ENCODE measurements at regions not wholly inside any gene's neighbourhood (a gene's known extent, or its start where the extent isn't known, plus 50 kb on each side); places are given as distances from the start of the nearest gene placed in this dataset.

DNA sequence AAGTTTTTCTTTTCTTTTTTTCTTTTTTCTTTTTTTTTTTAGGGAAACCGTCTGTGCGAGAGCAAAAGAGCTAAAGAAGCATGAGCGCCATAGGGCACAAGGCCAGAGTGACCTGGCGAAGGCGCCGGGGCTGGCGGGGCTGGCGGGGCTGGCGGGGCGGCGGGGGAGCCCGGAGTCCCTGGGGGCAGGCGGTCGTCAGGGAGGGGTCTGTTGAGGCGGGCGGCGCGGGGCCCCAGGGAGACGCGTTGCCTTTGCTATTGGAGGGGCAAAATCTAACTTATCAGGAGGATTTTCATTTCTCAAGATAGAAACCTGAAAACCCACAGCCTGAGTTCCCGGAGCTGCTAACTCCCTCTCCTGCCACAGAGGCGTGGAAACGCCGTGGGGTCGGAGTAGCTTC is 135.6 kb upstream of the SMAD1 start:
- DNase-seq (ENCODE audit: low spot score), result no peak

DNA sequence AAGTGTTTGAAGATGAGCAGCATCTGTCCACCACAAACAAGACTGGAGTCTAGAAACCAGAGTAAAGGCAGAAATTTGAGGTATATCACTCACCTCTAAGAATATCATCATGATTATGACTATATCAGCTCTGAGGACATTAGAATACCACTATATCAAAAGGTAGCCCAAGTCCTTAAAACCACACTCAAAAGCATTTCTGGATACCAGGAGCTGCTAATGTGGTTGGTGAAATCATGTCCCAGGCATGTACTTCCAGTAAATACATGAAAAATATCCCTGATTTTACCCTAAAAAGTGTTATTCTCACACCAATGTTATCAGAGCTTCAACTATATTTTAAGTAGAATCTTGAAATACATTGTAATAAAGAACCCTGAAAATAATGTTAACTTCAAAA is 136.3 kb upstream of the SMAD1 start:
- DNase-seq (ENCODE audit: low spot score), result no peak

DNA sequence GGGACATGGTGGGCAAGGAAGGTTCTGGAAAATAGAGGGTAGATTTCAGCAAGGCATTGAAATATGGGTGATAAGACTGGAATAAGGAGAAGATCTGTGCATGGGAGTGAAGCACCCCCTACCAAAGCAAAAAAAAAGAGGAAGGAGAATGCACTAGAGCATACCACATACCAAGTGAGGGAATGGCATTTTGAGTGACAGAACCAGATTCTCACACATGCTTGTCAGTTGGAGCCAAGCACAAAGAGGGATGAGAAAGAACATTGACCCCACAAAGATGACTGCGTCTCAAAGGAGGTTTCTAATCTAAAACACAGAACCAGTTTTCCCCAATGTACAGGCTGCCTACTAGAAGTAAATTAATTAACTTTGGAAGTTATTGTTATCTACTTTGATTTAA is 140.3 kb upstream of the SMAD1 start:
- DNase-seq (ENCODE audit: low spot score), result no peak

DNA sequence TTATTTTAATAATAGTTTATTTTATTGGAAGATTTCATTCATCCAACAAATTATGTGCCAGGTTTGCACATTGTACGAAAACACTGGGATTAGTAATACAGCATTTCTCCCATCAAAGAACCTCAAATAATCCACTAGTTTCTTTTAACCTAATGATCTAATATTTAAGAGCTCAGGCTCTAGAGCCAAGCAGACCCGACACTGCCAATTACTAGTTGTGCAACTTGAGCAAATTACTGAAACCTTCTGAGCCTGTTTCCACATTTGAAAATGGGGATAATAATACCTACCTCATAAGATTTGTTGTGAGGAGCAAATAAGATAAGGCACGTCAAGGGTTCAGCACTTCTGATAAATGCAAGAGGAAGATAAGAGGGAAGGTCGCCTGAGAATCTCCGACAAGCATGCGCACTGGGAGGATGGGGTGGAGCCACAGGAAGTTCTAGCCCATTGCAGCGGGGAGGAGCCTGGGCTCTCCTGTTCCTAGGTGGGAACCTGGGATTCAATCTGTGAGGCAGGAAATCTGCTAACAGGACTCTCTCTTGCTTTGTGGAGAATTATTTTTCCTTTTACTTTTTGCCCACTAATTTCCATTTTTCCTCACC is 141.5 kb upstream of the SMAD1 start:
- DNase-seq (ENCODE audit: low spot score), result no peak

DNA sequence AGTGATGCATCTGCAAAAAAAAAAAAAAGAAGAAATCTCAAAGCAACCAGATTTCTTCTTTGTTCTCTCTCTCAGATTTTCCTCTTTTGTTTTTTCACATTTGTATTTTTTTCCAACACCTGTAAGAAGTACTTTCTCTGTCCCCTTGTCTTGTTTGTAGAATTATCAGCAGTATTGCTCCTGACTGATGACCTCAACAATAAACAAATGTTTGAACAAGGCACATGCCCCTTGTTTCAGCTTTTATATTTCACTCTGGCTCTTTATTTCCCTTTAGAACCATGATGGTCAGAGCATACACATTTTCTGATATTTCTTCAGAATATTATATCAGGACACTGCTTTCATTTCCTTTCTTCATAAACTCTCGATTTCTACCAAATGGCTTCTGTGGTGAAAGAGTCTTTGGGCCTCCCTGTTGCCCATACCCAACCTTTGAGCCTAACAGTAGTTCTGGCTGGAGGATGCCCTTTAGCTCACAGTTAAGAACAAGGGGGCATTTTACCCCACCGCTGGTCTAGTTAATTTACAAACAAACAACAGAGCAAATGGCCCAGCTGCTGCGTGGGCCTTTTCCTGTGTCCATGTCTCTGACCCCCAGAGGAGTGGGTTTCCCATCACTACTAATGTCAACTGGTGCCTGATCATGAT is 142.5 kb upstream of the SMAD1 start:
- no peak for DNase-seq (ENCODE audit: low spot score)

DNA sequence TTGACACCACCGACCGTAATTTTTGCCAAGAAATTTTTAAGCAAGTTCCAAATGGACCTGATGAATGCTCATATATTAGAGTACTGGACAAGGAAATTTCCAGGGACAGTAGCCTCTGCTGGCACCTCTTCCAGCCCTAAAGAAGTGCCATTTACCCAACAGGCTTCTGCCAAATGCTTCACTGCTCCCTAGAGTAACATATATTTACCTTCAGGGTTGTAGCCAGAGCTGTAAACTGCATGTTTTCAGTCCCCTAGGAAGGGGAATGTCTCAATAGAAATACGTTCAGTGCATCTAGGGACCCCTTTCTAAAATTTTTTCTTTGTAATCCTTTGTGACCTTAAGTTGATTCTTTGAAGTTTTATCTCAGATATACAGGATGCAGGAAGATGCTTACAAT is 143.1 kb upstream of the SMAD1 start:
- DNase-seq (ENCODE audit: low spot score), result no peak

DNA sequence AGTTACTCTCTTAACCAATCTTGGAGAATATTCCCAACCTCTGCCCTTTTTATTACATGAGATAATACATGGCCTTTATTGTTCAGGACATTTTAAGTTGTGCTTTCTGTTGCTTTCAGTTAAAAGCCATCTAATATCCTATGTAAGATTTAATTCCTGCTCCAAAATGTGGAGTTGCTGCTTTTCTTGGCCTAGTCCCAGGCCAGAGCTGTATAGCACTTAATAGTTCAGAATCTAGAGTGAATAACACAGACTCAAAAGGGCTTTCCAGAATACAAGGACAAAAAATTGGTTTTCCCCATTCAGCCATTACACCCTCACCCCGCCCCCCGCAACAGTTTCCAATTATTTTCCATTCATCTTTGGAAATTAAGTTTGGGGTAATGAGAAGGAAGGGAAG is 144.3 kb upstream of the SMAD1 start:
- DNase-seq (ENCODE audit: low spot score), result no peak

DNA sequence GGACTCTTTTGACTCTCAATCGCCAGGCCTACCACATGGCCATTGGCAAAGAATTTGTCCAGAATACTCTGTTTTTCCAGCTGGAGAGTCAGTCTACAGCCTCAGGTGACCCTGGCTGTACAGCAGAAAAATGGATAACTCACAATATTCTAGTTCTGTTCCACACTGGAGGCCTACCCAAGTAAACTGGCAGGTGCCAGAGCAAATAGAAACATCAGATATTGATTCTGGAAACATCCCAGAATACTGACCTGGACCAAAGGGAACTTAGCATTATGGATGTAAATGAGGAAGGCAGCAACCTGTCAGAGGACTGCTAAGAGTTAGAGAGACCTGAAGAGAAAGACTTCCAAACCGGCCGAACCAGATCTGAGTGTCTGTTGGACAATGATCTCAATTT is 147.9 kb upstream of the SMAD1 start:
- no peak for DNase-seq (ENCODE audit: low spot score)

DNA sequence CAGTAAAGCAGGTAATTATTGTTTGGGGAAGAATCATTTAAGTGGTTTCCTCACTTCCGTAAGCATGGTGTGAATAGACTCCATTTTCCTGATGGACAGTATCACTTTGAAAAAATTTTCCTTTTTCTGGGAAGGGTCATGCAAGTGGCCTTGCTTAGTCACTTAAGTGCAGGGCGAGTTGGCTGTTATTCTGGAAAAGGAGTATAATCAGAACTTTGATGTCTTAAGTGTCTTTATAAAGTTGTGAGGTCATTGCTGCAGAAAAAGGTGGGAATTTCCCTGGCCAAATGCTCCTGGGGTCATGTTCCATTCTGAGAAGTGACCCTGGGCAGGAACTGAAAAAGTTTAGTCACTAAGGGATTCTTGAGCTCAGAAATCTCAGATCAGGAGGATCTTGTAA is 146.1 kb upstream of the OTUD4 start:
- no peak for DNase-seq (ENCODE audit: low spot score)

DNA sequence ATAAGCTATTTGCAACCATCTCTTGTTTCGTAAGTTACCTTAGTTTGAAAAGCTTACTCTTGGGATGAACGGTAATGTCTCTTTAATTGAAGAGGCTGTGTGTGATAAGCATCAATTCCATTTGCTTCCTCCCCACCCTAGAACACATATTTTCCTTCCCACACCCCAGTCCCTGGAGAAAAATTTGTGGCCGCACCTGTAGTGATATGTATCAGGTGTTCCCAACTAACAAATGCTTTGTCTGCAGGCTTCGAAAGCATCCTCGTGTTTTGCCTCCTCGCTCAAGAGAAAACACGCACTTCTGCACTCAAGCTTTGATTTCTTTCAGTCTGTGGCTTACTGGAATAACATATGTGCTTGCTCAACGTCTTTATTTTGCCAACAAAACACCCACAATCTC is 143.8 kb upstream of the OTUD4 start:
- no peak for DNase-seq (ENCODE audit: low spot score)

DNA sequence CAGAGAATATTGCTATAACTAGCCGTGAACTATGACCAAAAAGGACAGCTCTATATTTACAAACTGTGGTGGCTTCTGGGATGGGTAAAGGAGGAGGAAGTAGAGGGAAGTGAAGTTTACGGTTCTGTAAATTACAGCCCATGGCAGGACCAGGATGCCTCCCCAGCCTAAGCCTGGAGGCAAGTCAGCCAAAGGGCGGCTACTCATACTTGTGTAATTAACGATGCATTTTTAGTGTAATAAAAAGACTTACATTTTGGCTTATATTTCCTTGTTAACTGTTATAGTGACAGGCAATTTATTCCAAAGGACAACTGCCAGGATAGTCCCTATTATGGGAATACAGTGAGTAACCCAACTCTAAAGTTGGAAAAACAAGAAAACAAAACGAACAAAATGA is 139.9 kb upstream of the OTUD4 start:
- DNase-seq (ENCODE audit: low spot score), result no peak

DNA sequence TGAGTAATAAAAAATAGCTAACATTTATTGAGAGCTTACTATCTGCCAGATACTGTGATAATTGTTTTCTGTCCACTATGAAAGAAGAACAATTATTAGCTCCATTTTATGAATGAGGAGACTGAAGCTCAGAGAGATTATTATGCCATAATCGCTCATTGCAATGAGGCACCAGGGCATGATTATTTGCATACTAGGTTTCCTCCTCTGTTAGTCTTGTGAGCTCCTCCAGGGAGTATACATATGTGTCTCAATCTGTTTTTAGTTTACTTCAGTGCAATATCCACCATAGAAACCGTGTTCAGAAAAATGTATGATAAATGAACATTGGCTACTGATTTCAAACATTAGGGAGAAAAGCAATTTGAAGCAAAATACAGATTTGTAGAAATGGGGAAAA is 139.4 kb upstream of the OTUD4 start:
- DNase-seq (ENCODE audit: low spot score), result no peak

DNA sequence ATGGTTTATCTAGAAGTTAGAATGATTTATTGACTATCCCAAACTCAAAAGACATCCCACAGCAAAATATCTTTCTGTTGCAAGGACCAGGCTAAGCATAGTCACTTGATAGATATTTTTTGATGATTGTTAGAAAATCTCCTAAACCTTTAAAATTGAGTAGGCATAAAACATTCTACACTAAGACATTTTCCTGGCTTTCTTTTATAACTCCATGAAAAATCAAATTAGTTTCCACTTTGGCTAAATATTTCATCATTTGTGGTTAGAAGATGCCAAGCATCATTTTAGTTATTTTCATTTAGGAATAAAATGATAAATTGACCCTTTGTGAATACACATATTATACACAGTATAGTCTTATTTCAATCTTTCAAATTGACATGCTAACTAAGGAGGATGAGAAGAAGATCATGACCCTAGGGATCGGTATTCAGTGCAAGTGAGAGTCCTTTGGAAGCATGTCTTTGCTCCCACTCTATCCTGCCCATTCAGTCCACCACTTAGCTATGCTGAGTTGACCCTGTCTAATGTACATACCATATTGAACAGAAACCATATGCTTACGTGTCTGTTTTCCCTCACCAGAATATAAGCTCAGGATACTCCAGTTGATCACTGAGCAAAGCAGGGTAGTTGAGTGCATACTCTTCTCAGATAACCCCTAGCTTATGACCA is 136.6 kb upstream of the OTUD4 start:
- no peak for DNase-seq (ENCODE audit: low spot score)

DNA sequence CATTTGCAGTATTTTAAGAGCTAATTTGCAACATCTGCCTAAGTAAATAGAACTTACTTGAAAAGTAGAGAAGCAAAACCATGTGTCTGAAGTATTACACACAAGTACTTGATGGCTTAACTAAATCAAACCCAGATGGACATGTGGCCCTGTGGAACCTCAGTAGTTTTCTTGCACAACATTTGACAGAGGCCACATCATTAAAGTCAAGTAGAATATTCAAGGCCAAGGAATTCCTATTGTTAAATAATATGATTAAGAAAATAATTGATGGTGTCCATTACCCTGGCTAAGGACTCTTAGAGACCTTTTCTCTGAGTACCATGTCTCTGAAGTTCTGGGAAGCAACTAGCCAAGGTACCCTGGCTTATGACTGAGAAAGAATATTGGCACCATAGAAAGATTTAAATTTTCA is 135.4 kb upstream of the OTUD4 start:
- DNase-seq (ENCODE audit: low spot score), result no peak

DNA sequence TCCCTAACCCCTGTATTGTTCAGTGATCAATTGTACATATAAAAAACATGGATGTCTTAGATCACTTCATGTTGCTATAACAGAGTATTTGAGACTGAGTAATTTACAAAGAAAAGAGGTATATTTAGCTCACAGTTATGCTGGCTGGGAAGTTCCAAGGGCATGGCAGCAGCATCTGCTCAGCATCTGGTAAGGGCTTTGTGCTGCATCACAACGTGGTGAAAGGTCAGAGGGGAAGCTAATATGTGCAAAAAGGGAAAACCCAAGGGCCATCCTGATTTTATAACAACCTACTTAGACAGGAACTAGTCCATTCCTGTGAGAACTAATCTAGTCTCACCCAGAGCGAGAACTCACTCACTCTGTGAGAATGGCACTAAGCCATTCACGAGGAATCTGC is 128.2 kb upstream of the OTUD4 start:
- no peak for DNase-seq (ENCODE audit: low spot score)

DNA sequence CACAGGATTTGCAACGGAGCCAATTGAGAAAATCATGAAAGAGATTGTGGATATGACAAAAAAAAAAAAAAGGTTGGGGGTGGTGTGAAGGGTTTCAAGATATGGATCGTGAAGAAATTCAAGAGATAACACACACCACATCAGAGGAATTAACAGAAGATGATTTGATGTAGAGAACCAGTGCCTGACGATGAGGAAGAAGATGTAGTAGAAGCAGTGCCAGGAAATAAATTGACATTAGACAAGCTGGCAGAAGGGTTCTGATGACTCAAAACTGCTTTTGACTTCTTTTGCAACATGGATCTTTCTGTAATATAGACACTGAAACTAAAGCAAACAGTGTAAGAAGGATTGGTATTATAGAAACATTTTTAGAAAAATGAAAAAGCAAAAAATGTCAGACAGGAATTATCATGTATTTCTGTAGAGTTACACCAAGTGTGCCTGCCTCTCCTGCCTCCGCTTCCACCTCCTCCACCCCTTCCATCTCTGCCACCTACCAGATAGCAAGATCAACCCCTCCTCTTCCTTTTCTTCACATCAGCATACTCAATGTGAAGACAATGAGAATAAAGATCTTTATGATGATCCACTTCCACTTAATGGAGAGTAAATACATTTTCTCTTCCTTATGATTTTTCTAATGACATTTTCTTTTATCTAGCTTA is 127.5 kb upstream of the OTUD4 start:
- DNase-seq (ENCODE audit: low spot score), result no peak

DNA sequence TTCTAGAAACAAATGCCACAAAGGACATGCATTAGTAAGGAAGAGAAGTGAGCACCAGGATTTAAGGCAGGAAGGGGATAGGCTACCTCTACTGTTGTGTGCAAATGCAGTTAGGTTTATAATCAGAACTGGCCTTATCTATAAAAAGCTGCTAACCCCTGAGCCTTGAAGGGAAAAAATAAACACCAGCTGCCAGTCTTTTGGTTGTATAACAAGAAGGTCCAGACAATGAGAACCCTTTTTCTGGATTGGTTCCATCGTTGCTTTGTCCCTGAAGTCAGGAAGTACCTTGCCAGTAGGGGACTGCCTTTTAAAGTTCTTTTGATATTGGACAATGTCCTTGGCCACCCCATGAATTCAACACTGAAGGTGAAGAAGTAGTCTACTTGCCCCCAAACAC is 126.7 kb upstream of the OTUD4 start:
- no peak for DNase-seq (ENCODE audit: low spot score)

DNA sequence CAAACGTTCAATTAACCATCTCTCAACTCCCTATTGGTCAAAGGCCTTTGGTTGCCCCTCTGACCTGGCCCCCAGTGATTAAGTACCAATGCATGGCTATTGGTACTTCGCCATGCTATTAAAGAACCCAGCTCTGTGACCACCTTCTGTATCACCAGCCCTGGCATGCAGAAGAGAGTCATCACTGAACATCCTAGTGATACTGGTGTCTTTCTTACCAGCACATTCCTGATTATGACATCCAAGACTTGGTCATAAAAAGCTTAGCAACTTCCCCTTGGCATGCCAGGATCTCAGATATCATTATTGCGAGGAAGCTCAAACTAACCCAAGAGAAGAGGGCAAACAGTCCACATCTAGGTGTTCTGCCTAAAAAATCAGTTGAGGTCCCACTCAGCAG is 122.3 kb upstream of the OTUD4 start:
- DNase-seq (ENCODE audit: low spot score), result no peak

DNA sequence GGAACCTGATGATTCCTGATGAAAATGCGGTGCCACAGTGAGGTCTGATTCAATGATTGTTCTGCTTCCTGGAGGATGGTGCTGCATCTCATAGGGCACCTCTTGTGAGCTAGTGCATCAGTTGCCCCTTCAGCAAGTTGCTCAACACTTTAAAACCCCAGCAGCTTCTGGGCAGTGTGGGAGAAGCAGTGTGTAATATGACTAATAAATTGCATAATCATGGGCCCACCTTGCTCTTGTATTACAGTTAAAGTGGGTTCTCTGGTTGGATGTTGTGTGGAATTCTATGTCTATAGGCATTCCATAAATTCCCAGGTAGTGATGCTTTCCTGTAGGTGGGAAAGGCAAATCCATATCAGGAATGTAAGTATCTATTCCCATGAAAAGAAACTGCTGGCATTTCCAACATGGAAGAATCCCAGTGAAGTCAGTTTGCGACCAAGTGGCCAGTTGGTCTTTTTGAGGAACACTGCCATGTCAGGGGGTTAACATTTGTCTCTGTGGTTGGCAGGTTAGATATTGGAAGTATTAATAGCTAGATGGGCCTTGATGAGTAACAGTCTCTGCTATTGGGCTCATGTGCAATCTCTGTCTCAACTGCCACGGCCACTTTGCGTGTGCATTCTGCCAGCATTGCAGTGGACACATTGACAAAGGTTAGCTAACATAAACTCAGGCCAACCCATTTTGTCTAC is 121.1 kb upstream of the OTUD4 start:
- DNase-seq (ENCODE audit: low spot score), result no peak

DNA sequence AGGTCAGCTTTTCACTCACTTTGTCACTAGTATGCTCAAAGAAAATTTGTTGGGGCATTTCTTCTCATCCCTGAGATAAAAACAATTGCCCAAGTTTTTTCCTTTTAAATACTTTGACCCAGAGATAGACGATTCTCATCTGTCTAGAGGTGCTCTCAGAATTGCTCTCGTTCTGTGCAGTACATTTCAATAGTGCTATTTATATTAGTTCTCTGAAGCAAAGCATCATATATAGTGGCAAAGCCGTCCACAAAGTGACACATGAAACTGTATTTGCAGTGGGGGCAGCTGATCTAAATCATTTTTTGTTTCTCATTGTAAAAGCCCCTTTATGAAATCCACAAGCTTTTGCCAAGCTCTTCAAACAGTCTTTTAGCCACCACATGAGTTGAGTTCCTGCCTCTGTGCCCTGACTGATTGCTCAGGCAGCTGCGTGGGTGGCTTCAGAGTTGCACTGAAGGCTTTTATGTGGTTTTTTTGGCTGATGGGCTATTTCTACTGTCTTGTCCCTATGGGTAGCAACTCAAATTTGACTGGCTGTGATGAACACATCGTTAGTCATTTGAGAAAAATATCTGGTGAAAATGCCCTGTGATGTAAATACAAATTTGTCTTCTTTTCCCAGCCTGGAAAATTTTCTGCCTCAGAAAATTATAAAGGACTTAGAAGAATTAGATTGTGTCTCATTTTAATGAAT is 119.1 kb upstream of the OTUD4 start:
- DNase-seq (ENCODE audit: low spot score), result no peak

DNA sequence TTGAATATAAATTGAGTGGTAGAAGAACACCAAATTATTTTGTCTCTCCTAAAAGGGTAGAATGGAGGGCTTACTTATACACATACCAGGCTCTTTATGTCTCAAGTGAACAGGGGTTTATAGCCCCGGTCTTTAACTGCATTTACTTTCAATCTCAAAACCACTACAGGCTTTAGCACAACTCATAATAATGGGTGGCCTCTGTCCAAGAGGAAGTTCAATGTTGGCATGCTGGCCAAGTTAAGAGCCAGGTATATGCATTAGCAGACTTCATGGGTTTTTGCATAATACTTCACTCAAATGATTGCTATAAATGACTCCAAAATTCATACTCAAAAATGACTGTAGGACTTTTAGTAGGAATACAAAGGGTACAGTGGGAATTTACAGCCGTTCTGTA is 118.5 kb upstream of the OTUD4 start:
- DNase-seq (ENCODE audit: low spot score), result no peak

DNA sequence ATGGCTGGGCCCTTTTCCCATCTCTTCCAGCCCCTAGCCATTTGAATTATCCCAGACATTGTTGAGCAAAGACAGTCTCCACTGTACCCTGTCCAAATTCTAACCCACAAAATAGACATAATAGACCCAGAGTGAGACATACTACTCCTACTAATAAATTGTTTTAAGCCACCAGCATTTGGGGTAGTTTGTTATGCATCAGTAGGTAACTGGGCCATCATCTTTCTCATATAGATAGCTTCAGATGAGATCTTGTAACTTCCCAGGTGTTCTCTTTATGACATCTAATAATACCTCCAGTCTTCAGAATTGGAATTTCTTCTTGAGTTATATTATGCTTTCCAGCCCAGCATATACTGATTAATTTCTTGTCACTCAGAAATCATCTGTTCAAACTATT is 117.2 kb upstream of the OTUD4 start:
- DNase-seq (ENCODE audit: low spot score), result no peak

Measured in D341Med (cell line).